ENCODE measurements at regions not wholly inside any gene's neighbourhood (a gene's known extent, or its start where the extent isn't known, plus 50 kb on each side); places are given as distances from the start of the nearest gene placed in this dataset. TPM values are rescaled to one million over a fixed set of nuclear protein-coding genes. Genes with fewer than 3 reads are reported as not detected.

DNA sequence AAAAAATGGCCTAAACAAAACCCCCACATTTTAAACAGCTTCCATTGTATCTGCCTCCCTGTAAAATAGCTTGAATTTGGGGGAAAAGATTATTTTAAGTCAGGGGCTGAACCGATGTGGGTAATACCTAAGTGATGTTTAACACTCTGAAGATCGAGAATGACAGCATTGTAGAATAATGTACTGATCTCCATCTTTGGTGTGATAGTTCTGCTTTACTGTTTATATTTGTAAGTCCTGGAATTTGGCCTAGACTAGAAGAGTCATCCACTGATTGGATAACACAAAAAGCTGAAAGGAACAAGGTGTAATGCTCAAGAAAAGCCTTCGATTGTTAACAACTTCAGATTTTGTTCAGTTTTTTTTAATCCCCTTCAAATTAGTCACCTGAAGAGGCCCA, 53.8 kb upstream of the CCDC68 start:
- DNase-seq: no peak
- ATAC-seq: no peak
- H3K9me3 ChIP-seq: no peaks in the 10 kb centered on the region
- WGBS, 2 donors: 66 to 73% methylated on average over 3 of the region's 3 CpGs
- TF ChIP-seq CTCF (IDR thresholded peaks at IDR 0.05) (no peak), POLR2A (IDR thresholded peaks at IDR 0.05) (no peak)
- H3K27ac ChIP-seq: no peak overlapping the region
- no peaks in the 10 kb centered on the region for H3K27me3 ChIP-seq
- H3K36me3 ChIP-seq (replicated peaks in 1 of 2; ENCODE audit: insufficient read depth in 1 of 2, low read depth in 2 of 2): no peaks in the 10 kb centered on the region
- intact Hi-C loops (cut with DNase I): no loop called here
- no peaks in the 10 kb centered on the region for H3K4me1 ChIP-seq
- no peak overlapping the region for H3K4me3 ChIP-seq

DNA sequence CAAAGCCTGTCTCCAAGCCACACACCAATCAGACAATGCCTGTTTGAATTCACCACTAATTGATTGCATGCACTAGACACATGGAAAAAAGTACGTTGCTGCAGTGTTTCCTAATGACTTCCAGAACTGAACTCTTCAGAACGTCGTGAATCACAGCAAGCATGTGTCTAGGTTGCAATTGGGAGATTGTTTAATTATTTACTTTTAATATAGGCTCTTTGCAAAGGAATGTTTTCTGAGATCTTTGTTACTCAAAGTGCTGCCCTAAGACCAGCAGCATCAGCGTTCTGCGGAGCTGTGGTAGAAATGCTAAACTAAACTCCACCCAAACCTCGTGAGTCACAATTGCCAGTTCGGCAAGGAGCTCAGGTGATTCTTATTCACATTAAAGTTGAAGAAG, 52.7 kb upstream of the CCDC68 start:
- Histone ChIP-seq H3K9me3 (no peaks in the 10 kb centered on the region), H3K4me1 (no peaks in the 10 kb centered on the region), H3K27me3 (no peaks in the 10 kb centered on the region), H3K27ac (no peak overlapping the region), H3K4me3 (no peak overlapping the region), H3K36me3 (replicated peaks in 1 of 2; ENCODE audit: insufficient read depth in 1 of 2, low read depth in 2 of 2) (no peaks in the 10 kb centered on the region)
- ATAC-seq (no peak), DNase-seq (no peak)
- 41 to 48% methylated on average over 7 of the region's 7 CpGs for WGBS, 2 donors
- no peak for TF ChIP-seq CTCF (IDR thresholded peaks at IDR 0.05)
- no peak for TF ChIP-seq POLR2A (IDR thresholded peaks at IDR 0.05)
- intact Hi-C loops (cut with DNase I): no loop called here

Small RNAs in the stretch of these regions (small RNA-seq; reads per million reads assigned to genes)
- gene RNA5SP459: not detected

Data from body of pancreas (tissue), 4 donors.